ENCODE measurements at regions not wholly inside any gene's neighbourhood (a gene's known extent, or its start where the extent isn't known, plus 50 kb on each side); places are given as distances from the start of the nearest gene placed in this dataset.
"Not testable (repeated sequence)": the region's sequence is repeated elsewhere in the genome, so short reads cannot be mapped to it uniquely, and the experiment has no call there.

DNA sequence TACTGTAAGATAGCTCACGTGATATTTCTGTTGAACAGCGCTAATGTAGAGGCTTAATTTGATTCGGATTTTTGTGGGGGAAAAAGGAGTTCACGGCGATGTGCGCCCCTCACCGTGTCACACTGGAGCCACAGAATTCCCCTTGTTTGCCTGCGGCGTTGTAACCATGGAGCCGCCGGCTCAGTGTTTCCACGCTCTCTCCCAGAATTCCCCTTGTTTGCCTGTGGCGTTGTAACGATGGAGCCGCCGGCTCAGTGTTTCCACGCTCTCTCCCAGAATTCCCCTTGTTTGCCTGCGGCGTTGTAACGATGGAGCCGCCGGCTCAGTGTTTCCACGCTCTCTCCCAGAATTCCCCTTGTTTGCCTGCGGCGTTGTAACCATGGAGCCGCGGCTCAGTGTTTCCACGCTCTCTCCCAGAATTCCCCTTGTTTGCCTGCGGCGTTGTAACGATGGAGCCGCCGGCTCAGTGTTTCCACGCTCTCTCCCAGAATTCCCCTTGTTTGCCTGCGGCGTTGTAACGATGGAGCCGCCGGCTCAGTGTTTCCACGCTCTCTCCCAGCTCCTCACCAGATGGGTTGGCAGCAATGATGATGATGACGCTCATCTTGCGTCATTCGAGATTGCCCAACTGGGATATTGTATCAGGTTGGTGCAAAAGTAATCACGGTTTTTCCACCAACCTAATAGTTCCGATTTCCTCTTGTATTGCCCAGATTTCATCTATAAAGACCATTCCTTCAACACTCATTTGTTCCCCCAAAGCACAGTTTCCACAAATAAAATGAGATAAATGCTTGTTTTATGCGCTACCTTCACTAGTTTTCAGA is 228.6 kb downstream of the KLF6 start:
- ATAC-seq; H3K9me3 ChIP-seq (ENCODE audit: control insufficient read depth, low read length); H3K4me1 ChIP-seq (ENCODE audit: control insufficient read depth, insufficient read depth, low read length); H3K27me3 ChIP-seq (ENCODE audit: control insufficient read depth, insufficient read depth); intact Hi-C loops (cut with DNase I): not testable (repeated sequence)
- peak overlapping the region; percentile 70 for H3K27ac ChIP-seq (ENCODE audit: low read length)
- DNase-seq = peak in 2 of 3 donors; percentile 69 to 78
- peak overlapping the region; percentile 55 for H3K4me3 ChIP-seq (ENCODE audit: low read length)
- 50% methylated on average over 46 of the region's 46 CpGs for WGBS

DNA sequence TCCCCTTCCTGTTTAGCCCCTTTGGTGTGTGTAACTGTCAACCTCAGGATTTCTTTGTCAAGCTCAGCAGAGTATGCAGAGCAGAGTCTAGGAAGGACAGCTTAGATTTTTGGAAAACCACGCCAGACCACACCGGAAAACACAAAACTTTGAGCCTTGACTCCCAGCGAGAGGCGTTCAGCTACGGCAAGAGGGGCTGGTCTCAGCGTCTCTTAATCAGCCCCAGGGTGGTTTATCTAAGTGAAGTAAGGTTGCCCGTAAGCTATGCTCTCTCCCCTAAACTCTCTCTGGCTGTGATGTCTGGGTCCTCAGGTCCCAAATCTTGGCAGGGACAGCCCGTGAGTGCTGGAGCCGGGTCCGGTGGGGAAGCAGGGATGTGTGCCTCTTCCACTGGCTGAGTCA is 230.9 kb downstream of the KLF6 start:
- DNase-seq (no peak), ATAC-seq (no peak)
- no peaks in the 10 kb centered on the region for H3K9me3 ChIP-seq (ENCODE audit: control insufficient read depth, low read length)
- no peak overlapping the region for H3K27ac ChIP-seq (ENCODE audit: low read length)
- no peak overlapping the region for H3K4me3 ChIP-seq (ENCODE audit: low read length)
- intact Hi-C loops (cut with DNase I) = no loop called here
- no peaks in the 10 kb centered on the region for H3K4me1 ChIP-seq (ENCODE audit: control insufficient read depth, insufficient read depth, low read length)
- no peaks in the 10 kb centered on the region for H3K27me3 ChIP-seq (ENCODE audit: control insufficient read depth, insufficient read depth)
- WGBS = 69% methylated on average over 10 of the region's 10 CpGs

- no peak overlapping the region for H3K27ac ChIP-seq (ENCODE audit: low read length)
- DNase-seq (no peak), ATAC-seq (no peak)
- no peaks in the 10 kb centered on the region for H3K9me3 ChIP-seq (ENCODE audit: control insufficient read depth, low read length)
- intact Hi-C loops (cut with DNase I) = no loop called here
- no peaks in the 10 kb centered on the region for H3K27me3 ChIP-seq (ENCODE audit: control insufficient read depth, insufficient read depth)
- WGBS = 92% methylated on average over 9 of the region's 9 CpGs
- H3K4me1 ChIP-seq (ENCODE audit: control insufficient read depth, insufficient read depth, low read length) = no peaks in the 10 kb centered on the region
- no peak overlapping the region for H3K4me3 ChIP-seq (ENCODE audit: low read length)
These were observed 232.7 kb downstream of the KLF6 start for GRCh38 chr10:3552281-3552680.

DNA sequence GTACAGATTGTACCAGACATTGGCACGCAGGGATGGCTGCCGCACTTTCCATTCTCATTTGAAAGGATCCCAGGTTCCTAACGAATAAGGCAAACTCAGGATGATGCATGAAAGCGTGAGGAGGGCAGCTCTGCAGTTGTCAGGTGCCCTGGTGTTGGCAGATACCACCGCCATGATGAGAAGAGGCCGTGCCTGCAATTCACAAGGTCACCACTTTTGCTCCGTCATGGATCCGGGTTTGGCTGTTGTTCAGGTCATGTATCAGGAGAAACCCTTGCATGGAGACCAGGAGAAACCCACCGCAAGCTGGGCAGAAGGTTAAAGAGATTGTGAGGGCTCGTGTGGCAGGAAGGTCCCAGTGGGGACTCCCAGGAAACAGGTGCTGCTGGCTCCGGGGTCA is 233.2 kb downstream of the KLF6 start:
- no peak for ATAC-seq
- H3K4me1 ChIP-seq (ENCODE audit: control insufficient read depth, insufficient read depth, low read length) = no peaks in the 10 kb centered on the region
- H3K27ac ChIP-seq (ENCODE audit: low read length) = no peak overlapping the region
- no peak overlapping the region for H3K4me3 ChIP-seq (ENCODE audit: low read length)
- 83% methylated on average over 11 of the region's 11 CpGs for WGBS
- H3K27me3 ChIP-seq (ENCODE audit: control insufficient read depth, insufficient read depth) = no peaks in the 10 kb centered on the region
- no peak for DNase-seq
- intact Hi-C loops (cut with DNase I) = no loop called here
- no peaks in the 10 kb centered on the region for H3K9me3 ChIP-seq (ENCODE audit: control insufficient read depth, low read length)

- DNase-seq (no peak), ATAC-seq (no peak)
- intact Hi-C loops (cut with DNase I) = no loop called here
- WGBS = 78% methylated on average over 4 of the region's 4 CpGs
- no peaks in the 10 kb centered on the region for H3K4me1 ChIP-seq (ENCODE audit: control insufficient read depth, insufficient read depth, low read length)
- H3K27me3 ChIP-seq (ENCODE audit: control insufficient read depth, insufficient read depth) = no peaks in the 10 kb centered on the region
- H3K9me3 ChIP-seq (ENCODE audit: control insufficient read depth, low read length) = no peaks in the 10 kb centered on the region
- no peak overlapping the region for H3K27ac ChIP-seq (ENCODE audit: low read length)
- no peak overlapping the region for H3K4me3 ChIP-seq (ENCODE audit: low read length)
These were observed 235.9 kb downstream of the KLF6 start for GRCh38 chr10:3549118-3549517.

GRCh38 chr10:3548702-3549101 is 236.3 kb downstream of the KLF6 start:
- Histone ChIP-seq H3K4me3 (ENCODE audit: low read length) (no peak overlapping the region), H3K27me3 (ENCODE audit: control insufficient read depth, insufficient read depth) (no peaks in the 10 kb centered on the region), H3K4me1 (ENCODE audit: control insufficient read depth, insufficient read depth, low read length) (no peaks in the 10 kb centered on the region), H3K27ac (ENCODE audit: low read length) (no peak overlapping the region), H3K9me3 (ENCODE audit: control insufficient read depth, low read length) (no peaks in the 10 kb centered on the region)
- ATAC-seq (no peak), DNase-seq (no peak)
- 99% methylated on average over 1 of the region's 1 CpG for WGBS
- intact Hi-C loops (cut with DNase I) = no loop called here

- peak overlapping the region; percentile 46 for H3K27ac ChIP-seq (ENCODE audit: low read length)
- intact Hi-C loops (cut with DNase I) = no loop called here
- ATAC-seq = peak in 1 of 2 donors; percentile 52
These were observed 236.9 kb downstream of the KLF6 start for GRCh38 chr10:3548076-3548475.

DNA sequence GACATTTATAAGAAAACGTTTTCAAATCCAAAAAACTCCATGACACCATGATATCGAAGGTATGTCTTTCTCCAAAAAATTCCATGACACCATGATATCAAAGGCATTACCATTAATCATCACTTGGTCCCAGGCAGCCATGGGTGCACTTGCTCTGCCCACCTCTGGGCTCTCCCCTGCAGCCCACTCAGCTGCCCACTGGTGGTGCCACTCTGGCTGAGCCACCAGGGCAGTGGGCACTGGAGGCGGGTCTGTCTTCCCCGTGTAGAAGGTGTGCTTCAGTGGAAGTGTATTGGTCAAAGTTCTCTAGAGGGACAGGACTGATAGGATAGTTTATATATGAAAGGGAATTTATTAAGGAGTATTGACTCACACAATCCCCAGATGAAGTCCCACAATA is 240.4 kb downstream of the KLF6 start:
- Histone ChIP-seq H3K4me1 (ENCODE audit: control insufficient read depth, insufficient read depth, low read length) (no peaks in the 10 kb centered on the region), H3K27ac (ENCODE audit: low read length) (no peak overlapping the region), H3K9me3 (ENCODE audit: control insufficient read depth, low read length) (no peaks in the 10 kb centered on the region), H3K4me3 (ENCODE audit: low read length) (no peak overlapping the region), H3K27me3 (ENCODE audit: control insufficient read depth, insufficient read depth) (no peaks in the 10 kb centered on the region)
- DNase-seq (no peak), ATAC-seq (no peak)
- intact Hi-C loops (cut with DNase I) = no loop called here
- 90% methylated on average over 4 of the region's 4 CpGs for WGBS

More at GRCh38 chr10:3548076-3548475, 236.9 kb downstream of the KLF6 start:
- Histone ChIP-seq H3K9me3 (ENCODE audit: control insufficient read depth, low read length) (no peaks in the 10 kb centered on the region), H3K4me3 (ENCODE audit: low read length) (no peak overlapping the region), H3K27me3 (ENCODE audit: control insufficient read depth, insufficient read depth) (no peaks in the 10 kb centered on the region), H3K4me1 (ENCODE audit: control insufficient read depth, insufficient read depth, low read length) (no peaks in the 10 kb centered on the region)
- no peak for DNase-seq
- 60% methylated on average over 7 of the region's 7 CpGs for WGBS

- DNase-seq (peak in 1 of 3 donors; percentile 46), ATAC-seq (no peak)
- Histone ChIP-seq H3K4me3 (ENCODE audit: low read length) (no peak overlapping the region), H3K9me3 (ENCODE audit: control insufficient read depth, low read length) (no peaks in the 10 kb centered on the region), H3K4me1 (ENCODE audit: control insufficient read depth, insufficient read depth, low read length) (no peaks in the 10 kb centered on the region), H3K27ac (ENCODE audit: low read length) (no peak overlapping the region), H3K27me3 (ENCODE audit: control insufficient read depth, insufficient read depth) (no peaks in the 10 kb centered on the region)
- intact Hi-C loops (cut with DNase I) = no loop called here
- WGBS = 69% methylated on average over 5 of the region's 5 CpGs
These were observed 242.8 kb downstream of the KLF6 start for GRCh38 chr10:3542185-3542611.

- intact Hi-C loops (cut with DNase I) = no loop called here
- DNase-seq = no peak
- peak in 1 of 2 donors; percentile 6 for ATAC-seq
- Histone ChIP-seq H3K27ac (ENCODE audit: low read length) (no peak overlapping the region), H3K27me3 (ENCODE audit: control insufficient read depth, insufficient read depth) (no peaks in the 10 kb centered on the region), H3K9me3 (ENCODE audit: control insufficient read depth, low read length) (no peaks in the 10 kb centered on the region), H3K4me1 (ENCODE audit: control insufficient read depth, insufficient read depth, low read length) (no peaks in the 10 kb centered on the region), H3K4me3 (ENCODE audit: low read length) (no peak overlapping the region)
- WGBS = 95% methylated on average over 20 of the region's 20 CpGs
These were observed 245.2 kb downstream of the KLF6 start for GRCh38 chr10:3539696-3540383.

GRCh38 chr10:3538656-3539531 is 246.1 kb downstream of the KLF6 start:
- no peaks in the 10 kb centered on the region for H3K9me3 ChIP-seq (ENCODE audit: control insufficient read depth, low read length)
- DNase-seq = peak; percentile 63 to 72 (median 71)
- ATAC-seq = peak; percentile 84 to 95
- no peak overlapping the region for H3K27ac ChIP-seq (ENCODE audit: low read length)
- WGBS = 62% methylated on average over 25 of the region's 25 CpGs
- H3K4me3 ChIP-seq (ENCODE audit: low read length) = no peak overlapping the region
- intact Hi-C loops (cut with DNase I) = no loop called here
- H3K4me1 ChIP-seq (ENCODE audit: control insufficient read depth, insufficient read depth, low read length) = no peaks in the 10 kb centered on the region
- no peaks in the 10 kb centered on the region for H3K27me3 ChIP-seq (ENCODE audit: control insufficient read depth, insufficient read depth)
